BJ (cell line): ENCODE measurements at regions not wholly inside any gene's neighbourhood (a gene's known extent, or its start where the extent isn't known, plus 50 kb on each side); places are given as distances from the start of the nearest gene placed in this dataset.
"Not testable (repeated sequence)": the region's sequence is repeated elsewhere in the genome, so short reads cannot be mapped to it uniquely, and the experiment has no call there.

ENCODE experiments used
- CTCF ChIA-PET: fragments of 350-600 bp; formaldehyde crosslinking; extraction: SDS; loops from one replicate; lab custom pipeline; 2021; ENCODE audit warnings: antibody characterized with exemption, inconsistent platforms; lab: Yijun Ruan, JAX
- POLR2A ChIA-PET: fragments of 300-600 bp; sonication (Branson Sonifier 250); formaldehyde crosslinking; extraction: SDS; loops from one replicate; lab custom pipeline; 2021; ENCODE audit warnings: antibody characterized with exemption; lab: Charles Lee
- DNase-seq: peaks from one replicate; pipeline ENCODE4 v3.0.0-alpha.2; 2011; ENCODE audit warnings: low read depth
- H3K27me3 ChIP-seq: 2 replicates; pipeline ENCODE4 v1.6.0; 2011; ENCODE audit warnings: low read length; ENCODE audit not compliant: control insufficient read depth, insufficient read depth
- H3K36me3 ChIP-seq: 2 replicates; pipeline ENCODE4 v1.5.1; 2011; ENCODE audit warnings: low read length; ENCODE audit not compliant: control insufficient read depth, insufficient read depth
- H3K4me3 ChIP-seq: 2 replicates; pipeline ENCODE4 v1.5.1; 2011; ENCODE audit warnings: low read depth, mild to moderate bottlenecking, control low read depth, low read length
- TF ChIP-seq, protein P1 (sequence below): IDR thresholded peaks from 2 replicates; pipeline ENCODE4 v1.5.1; 2011; ENCODE audit warnings: low read depth, mild to moderate bottlenecking, control low read depth, inconsistent platforms, low read length, moderate library complexity; ENCODE audit not compliant: insufficient read depth

DNA sequence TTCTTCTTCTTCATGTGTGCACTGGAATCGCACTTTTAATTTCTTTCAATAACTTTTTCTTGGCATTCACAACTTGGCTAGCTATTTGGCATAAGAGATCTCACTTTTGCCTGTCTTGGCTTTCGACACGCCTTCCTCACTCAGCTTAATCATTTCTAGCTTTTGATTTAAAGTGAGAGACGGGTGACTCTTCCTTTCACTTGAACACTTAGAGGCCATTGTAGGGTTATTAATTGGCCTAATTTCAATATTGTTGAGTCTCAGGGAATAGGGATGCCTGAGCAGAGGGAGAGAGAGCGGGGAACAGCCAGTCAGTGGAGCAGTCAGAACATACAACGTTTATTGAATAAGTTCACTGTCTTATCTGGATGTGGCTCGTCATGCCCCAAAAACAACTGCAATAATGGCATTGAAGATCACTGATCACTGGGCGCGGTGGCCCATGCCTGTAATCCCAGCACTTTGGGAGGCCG lies 200.3 kb downstream of the SEC14L1 start:
- TF ChIP-seq, protein P1, sequence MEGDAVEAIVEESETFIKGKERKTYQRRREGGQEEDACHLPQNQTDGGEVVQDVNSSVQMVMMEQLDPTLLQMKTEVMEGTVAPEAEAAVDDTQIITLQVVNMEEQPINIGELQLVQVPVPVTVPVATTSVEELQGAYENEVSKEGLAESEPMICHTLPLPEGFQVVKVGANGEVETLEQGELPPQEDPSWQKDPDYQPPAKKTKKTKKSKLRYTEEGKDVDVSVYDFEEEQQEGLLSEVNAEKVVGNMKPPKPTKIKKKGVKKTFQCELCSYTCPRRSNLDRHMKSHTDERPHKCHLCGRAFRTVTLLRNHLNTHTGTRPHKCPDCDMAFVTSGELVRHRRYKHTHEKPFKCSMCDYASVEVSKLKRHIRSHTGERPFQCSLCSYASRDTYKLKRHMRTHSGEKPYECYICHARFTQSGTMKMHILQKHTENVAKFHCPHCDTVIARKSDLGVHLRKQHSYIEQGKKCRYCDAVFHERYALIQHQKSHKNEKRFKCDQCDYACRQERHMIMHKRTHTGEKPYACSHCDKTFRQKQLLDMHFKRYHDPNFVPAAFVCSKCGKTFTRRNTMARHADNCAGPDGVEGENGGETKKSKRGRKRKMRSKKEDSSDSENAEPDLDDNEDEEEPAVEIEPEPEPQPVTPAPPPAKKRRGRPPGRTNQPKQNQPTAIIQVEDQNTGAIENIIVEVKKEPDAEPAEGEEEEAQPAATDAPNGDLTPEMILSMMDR: no peak
- no peak overlapping the region for H3K4me3 ChIP-seq
- CTCF ChIA-PET: no interaction called here
- POLR2A ChIA-PET: no interaction called here
- DNase-seq: no peak
- no peaks in the 10 kb centered on the region for H3K27me3 ChIP-seq
- 0 out of 2 replicates have a peak, but pooled peaks cover 2% of the 10 kb centered on the region for H3K36me3 ChIP-seq

DNA sequence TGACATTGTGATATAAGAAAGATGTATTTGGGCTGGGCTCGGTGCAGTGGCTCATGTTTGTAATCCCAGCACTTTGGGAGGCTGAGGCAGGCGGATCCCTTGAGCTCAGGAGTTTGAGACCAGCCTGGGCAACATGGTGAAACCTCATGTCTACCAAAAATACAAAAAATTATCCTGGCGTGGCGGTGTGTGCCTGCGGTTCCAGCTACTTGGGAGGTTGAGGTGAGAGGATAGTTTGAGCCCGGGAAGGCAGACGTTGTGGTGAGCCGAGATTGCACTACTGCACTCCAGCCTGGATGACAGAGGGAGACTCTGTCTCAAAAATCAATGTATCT lies 201.9 kb downstream of the SEC14L1 start:
- H3K27me3 ChIP-seq, CTCF ChIA-PET, H3K36me3 ChIP-seq, H3K4me3 ChIP-seq, DNase-seq, POLR2A ChIA-PET: not testable (repeated sequence)

DNA sequence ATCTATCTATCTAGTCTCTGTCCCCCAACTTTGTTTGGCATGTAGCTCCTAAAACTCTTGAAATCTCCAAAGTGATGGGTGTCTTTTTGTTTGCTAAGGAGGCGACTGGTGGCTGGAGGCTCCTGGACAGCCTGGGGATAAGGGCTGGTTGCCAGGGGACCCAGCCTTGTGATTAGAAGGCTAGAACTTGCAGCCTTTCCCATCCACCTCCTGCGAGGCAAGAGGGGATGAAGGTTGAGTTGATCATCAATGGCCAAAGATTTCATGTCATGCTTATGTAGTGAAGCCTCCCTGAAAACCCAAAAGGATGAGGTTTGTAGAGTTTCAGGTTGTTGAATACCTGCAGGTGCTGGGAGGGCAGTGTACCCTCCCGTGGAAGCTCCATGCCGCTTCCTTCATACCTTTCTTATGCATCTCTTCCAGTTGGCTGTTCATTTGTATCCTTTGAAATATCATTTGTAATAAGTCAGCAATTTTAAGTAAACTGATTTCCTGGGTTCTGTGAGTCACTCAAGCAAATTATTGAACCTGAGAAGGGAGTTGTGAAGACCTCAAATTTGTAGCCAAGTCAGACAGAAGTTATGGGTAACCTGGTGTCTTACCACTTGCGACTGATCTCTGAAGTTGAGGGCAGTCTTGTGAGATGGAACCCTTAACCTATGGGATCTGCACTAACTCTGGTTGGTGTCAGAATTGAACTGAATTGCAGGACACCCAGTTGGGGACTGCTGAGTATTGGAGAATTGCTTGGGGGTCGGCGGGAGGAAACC lies 202.4 kb downstream of the SEC14L1 start:
- ChIA-PET CTCF (interaction anchor here (1.2 kb wide), 1 partner anchor 87 kb away, joined by 4 read pairs; no protein-coding TSS in a partner anchor), POLR2A (no interaction called here)
- no peak for DNase-seq
- Histone ChIP-seq H3K4me3 (no peak overlapping the region), H3K36me3 (0 out of 2 replicates have a peak, but pooled peaks cover 2% of the 10 kb centered on the region), H3K27me3 (no peaks in the 10 kb centered on the region)
- TF ChIP-seq, protein P1: no peak

DNA sequence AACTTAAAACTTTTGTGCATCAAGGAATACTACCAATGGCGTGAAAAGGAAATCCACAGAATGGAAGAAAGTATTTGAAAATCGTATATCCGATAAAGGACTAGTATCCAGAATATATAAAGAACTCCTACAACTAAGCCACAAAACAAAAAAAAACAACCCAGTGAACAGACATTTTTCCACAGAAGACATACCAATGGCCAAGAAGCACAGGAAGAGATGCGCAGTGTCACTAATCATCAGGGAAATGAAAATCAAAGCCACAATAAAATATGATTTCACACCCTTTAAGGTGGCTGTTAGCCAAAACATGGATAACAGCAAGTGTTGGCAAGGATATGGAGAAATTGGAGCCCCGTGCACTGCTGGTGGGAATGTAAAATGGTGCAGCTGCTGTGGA lies 203.3 kb downstream of the SEC14L1 start:
- CTCF ChIA-PET: interaction anchor here (1.2 kb wide), 1 partner anchor 86 kb away, joined by 4 read pairs; no protein-coding TSS in a partner anchor
- no peaks in the 10 kb centered on the region for H3K27me3 ChIP-seq
- TF ChIP-seq, protein P1: no peak
- H3K36me3 ChIP-seq: 0 out of 2 replicates have a peak, but pooled peaks cover 2% of the 10 kb centered on the region
- POLR2A ChIA-PET: no interaction called here
- no peak for DNase-seq
- no peak overlapping the region for H3K4me3 ChIP-seq

DNA sequence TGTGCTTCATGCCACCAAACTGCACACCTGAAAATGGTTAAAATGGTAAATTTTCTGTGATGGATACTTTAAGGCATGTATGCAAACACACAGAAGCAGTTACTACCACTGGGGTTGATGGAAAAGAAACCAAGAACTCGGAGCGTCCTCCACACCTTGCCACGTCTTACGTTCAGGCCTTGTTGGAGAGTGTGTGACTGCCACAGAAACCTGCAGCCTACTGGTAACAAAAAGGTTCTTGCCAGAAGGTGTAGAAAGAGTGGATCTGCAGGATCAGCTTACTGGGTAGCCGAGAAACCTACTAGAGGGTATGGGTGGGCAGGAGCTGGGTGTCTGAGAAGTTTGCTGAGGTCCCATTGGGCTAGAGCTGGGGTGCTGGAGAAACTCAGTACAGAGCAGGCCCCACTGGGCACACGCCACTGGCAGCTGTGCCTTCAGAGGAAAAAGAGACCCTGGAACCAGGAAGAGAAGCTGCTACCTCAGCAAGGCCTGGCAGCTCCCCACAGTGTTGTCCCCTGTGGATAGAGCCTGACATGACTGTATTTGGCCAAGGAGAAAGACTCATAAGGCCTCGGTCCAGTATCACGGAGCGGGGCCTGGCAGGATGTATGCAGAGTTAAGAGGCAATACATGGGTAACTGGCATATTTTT lies 204.6 kb downstream of the SEC14L1 start:
- no peak overlapping the region for H3K4me3 ChIP-seq
- H3K36me3 ChIP-seq: 0 out of 2 replicates have a peak, but pooled peaks cover 2% of the 10 kb centered on the region
- no peak for DNase-seq
- TF ChIP-seq, protein P1: no peak
- no peaks in the 10 kb centered on the region for H3K27me3 ChIP-seq
- ChIA-PET CTCF (interaction anchor here (0.7 to 1.5 kb wide), 5 partner anchors 13 to 132 kb away, joined by 3 to 4 read pairs (median 3); no protein-coding TSS in a partner anchor), POLR2A (no interaction called here)
